AG04450 (cell line): ENCODE measurements at regions not wholly inside any gene's neighbourhood (a gene's known extent, or its start where the extent isn't known, plus 50 kb on each side); places are given as distances from the start of the nearest gene placed in this dataset.

ENCODE experiments used
- CTCF ChIA-PET: fragments of 300-600, 350-600 bp; formaldehyde crosslinking; extraction: SDS; loops from one replicate; lab custom pipeline; 2022; ENCODE audit warnings: antibody characterized with exemption, inconsistent platforms; lab: Charles Lee
- POLR2A ChIA-PET: fragments of 350-600 bp; formaldehyde crosslinking; extraction: SDS; loops from one replicate; lab custom pipeline; 2021; ENCODE audit warnings: antibody characterized with exemption, inconsistent platforms; lab: Yijun Ruan, JAX
- DNase-seq: peaks from one replicate; pipeline ENCODE4 v3.0.0-alpha.2; 2011; ENCODE audit warnings: low read depth, low spot score
- H3K27ac ChIP-seq: one replicate; pipeline ENCODE4 v1.5.1; 2012; ENCODE audit warnings: low read depth, low read length, control low read depth
- H3K27me3 ChIP-seq: one replicate; pipeline ENCODE4 v1.6.0; 2012; ENCODE audit warnings: low read length; ENCODE audit not compliant: control insufficient read depth, insufficient read depth
- H3K4me3 ChIP-seq: 2 replicates; pipeline ENCODE4 v1.5.1; 2011; ENCODE audit warnings: mild to moderate bottlenecking, low read depth, low read length, control low read depth
- H3K9me3 ChIP-seq: 2 replicates; pipeline ENCODE4 v1.5.1; 2012; ENCODE audit warnings: low read length; ENCODE audit not compliant: control insufficient read depth, insufficient read depth
- TF ChIP-seq, protein P1 (sequence below): IDR thresholded peaks from 2 replicates; pipeline ENCODE4 v1.5.1; 2011; ENCODE audit warnings: low read depth, low read length, control low read depth, inconsistent platforms

DNA sequence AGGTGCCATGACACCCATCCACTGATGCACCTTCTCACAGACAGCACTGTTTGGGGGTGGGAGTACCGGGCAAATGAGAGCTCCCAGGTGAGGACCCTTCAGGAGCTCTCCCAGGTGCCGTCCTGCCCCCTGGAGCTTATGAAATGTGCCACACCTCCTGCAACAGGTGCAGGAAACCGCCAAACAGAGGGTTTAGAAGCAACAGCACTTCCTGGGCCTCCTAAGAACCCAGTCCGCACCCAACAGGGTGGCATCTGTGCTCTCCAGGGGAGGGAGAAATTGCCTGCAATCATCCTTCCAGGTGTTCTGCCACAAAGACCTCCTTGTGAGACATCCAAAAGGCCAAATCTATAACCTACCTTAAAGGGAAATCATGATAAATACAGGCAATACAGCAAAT lies 87.7 kb upstream of the ATP1B1 start:
- no peak overlapping the region for H3K4me3 ChIP-seq
- ChIA-PET POLR2A (no interaction called here), CTCF (no interaction called here)
- TF ChIP-seq, protein P1, sequence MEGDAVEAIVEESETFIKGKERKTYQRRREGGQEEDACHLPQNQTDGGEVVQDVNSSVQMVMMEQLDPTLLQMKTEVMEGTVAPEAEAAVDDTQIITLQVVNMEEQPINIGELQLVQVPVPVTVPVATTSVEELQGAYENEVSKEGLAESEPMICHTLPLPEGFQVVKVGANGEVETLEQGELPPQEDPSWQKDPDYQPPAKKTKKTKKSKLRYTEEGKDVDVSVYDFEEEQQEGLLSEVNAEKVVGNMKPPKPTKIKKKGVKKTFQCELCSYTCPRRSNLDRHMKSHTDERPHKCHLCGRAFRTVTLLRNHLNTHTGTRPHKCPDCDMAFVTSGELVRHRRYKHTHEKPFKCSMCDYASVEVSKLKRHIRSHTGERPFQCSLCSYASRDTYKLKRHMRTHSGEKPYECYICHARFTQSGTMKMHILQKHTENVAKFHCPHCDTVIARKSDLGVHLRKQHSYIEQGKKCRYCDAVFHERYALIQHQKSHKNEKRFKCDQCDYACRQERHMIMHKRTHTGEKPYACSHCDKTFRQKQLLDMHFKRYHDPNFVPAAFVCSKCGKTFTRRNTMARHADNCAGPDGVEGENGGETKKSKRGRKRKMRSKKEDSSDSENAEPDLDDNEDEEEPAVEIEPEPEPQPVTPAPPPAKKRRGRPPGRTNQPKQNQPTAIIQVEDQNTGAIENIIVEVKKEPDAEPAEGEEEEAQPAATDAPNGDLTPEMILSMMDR, result no peak
- H3K9me3 ChIP-seq, result no peaks in the 10 kb centered on the region
- no peaks in the 10 kb centered on the region for H3K27me3 ChIP-seq
- no peak for DNase-seq
- no peak overlapping the region for H3K27ac ChIP-seq

DNA sequence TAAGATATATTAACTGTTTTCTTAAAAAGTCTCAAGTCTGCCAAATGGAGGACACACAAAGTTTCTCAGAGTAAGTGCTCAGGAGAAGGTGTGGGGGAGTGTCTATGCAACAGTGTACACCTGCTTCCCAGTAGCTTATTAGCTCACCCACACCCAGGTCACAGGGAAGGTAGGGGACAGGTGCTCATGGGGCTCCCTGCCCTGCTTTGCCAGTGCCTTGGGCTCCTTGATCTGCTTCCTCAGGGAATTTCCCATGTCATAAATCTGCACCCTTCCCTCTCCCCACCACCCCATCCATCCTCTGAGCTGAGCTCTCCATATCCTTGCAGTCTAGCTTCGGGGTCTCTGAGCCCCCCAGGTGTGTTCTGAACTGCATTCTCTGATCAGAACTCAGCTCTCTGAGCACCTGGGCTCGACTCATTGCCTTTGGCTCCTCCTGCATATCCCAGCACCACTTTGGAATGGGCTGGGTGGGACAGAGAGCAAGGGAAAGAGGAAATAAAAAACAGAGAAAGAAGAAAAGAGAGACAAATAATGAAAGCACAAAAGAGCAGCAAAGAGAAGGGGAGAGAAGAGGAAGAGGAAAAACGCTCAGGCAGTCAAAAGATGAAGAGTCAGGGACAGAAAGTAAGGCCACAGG lies 87.0 kb upstream of the ATP1B1 start:
- H3K27me3 ChIP-seq, result no peaks in the 10 kb centered on the region

DNA sequence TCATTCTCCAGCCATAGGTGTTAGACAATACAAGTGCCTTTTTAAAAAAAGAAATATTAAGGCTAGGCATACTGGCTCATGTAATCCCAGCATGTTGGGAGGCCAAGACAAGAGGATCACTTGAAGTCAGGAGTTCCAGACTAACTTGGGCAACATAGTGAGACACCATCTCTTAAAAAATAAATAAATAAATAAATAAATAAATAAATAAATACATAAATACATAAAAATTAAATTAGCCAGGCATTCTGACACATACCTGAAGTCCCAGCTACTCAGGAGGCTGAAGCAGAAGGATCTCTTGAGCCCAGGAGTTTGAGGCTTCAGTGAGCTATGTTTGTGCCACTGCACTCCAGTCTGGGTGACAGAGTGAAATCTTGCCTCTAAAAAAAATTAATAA lies 85.8 kb upstream of the ATP1B1 start:
- TF ChIP-seq, protein P1, result no peak
- POLR2A ChIA-PET, result no interaction called here
- no peak for DNase-seq
- Histone ChIP-seq H3K4me3 (no peak overlapping the region), H3K27ac (no peak overlapping the region), H3K9me3 (no peaks in the 10 kb centered on the region), H3K27me3 (no peaks in the 10 kb centered on the region)
- CTCF ChIA-PET, result no interaction called here

More for the DNA sequence above, 87.0 kb upstream of the ATP1B1 start:
- POLR2A ChIA-PET, result no interaction called here
- Histone ChIP-seq H3K27ac (no peak overlapping the region), H3K9me3 (no peaks in the 10 kb centered on the region), H3K4me3 (no peak overlapping the region)
- DNase-seq, result no peak
- TF ChIP-seq, protein P1, result no peak
- CTCF ChIA-PET, result no interaction called here

DNA sequence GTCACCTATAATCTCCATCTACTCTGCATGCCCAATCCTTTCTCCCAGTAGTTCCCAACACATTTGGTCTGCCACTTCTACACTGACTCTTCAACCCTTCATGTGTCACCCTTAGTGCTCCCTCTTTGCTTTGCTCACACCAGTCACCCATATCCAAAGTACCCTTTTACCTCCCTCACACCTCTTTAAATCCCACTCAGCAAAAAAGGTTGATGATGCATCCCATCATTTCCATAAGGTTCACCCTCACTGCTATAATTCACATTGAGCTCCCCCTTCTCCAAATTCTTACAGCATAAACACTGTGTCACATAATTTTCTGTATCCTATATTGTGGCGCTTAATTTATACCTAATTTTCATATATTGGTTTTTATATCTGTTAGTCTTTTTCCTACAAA lies 83.8 kb upstream of the ATP1B1 start:
- TF ChIP-seq, protein P1, result no peak
- POLR2A ChIA-PET, result no interaction called here
- no peak overlapping the region for H3K4me3 ChIP-seq
- H3K27ac ChIP-seq, result no peak overlapping the region
- no peaks in the 10 kb centered on the region for H3K9me3 ChIP-seq
- no peak for DNase-seq
- H3K27me3 ChIP-seq, result no peaks in the 10 kb centered on the region
- CTCF ChIA-PET, result no interaction called here

DNA sequence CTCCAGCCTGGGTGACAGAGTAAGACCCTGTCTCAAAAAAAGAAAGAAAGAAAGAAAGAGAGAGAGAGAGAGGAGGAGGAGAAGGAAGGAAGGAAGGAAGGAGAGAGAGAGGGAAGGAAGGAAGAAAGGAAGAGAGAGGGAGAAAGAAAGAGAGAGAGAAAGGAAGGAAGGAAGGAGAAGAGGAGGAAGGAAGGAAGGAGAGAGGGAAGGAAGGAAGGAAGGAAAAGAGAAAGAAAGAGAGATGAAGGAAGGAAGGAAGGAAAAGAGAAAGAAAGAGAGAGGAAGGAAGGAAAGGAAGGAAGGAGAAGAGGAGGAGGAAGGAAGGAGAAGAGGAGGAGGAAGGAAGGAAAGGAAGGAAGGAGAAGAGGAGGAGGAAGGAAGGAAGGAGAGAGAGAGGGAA lies 82.2 kb upstream of the ATP1B1 start:
- no peak for DNase-seq
- H3K27ac ChIP-seq, result no peak overlapping the region
- TF ChIP-seq, protein P1, result no peak
- no peak overlapping the region for H3K4me3 ChIP-seq
- H3K9me3 ChIP-seq, result no peaks in the 10 kb centered on the region
- no peaks in the 10 kb centered on the region for H3K27me3 ChIP-seq
- POLR2A ChIA-PET, result no interaction called here
- CTCF ChIA-PET, result interaction anchor here (0.6 kb wide), 1 partner anchor 12 kb away, joined by 3 read pairs; no protein-coding TSS in a partner anchor
